Activated T-cell treated with anti-CD3 and anti-CD28 coated beads, Interleukin-2, amount 50 U/mL, for 72 hours (primary cell): ENCODE measurements at regions not wholly inside any gene's neighbourhood (a gene's known extent, or its start where the extent isn't known, plus 50 kb on each side); places are given as distances from the start of the nearest gene placed in this dataset.

Experiments used
- ATAC-seq, 2 donors: fragments of 150-1000 bp; cut with Tn5 transposase; replicated peaks in 1 of 2; 2 replicates each; pipeline ENCODE4 v1.10.0; 2021; ENCODE audit warnings: moderate library complexity in 2 of 2, mild to moderate bottlenecking in 1 of 2
- DNase-seq, 2 donors: peaks; one replicate each; pipeline ENCODE4 v3.0.0; 2021 to 2022; ENCODE audit warnings: mixed read lengths in 1 of 2
- H3K27ac Mint-ChIP-seq: one replicate; pipeline ENCODE4 v1.8.0; 2022; ENCODE audit warnings: mild to moderate bottlenecking, moderate library complexity, mixed read lengths
- H3K27me3 Mint-ChIP-seq: one replicate; pipeline ENCODE4 v1.8.0; 2022; ENCODE audit warnings: low read depth, mixed read lengths
- H3K36me3 Mint-ChIP-seq, 2 donors: one replicate each; pipeline ENCODE4 v1.8.0; 2022; ENCODE audit warnings: mixed read lengths in 2 of 2, mild to moderate bottlenecking in 1 of 2; ENCODE audit not compliant: insufficient read depth in 2 of 2
- H3K4me1 Mint-ChIP-seq: one replicate; pipeline ENCODE4 v1.8.0; 2022; ENCODE audit warnings: low read depth, mixed read lengths
- H3K4me3 Mint-ChIP-seq, 2 donors: one replicate each; pipeline ENCODE4 v1.8.0; 2022; ENCODE audit warnings: mild to moderate bottlenecking in 2 of 2, mixed read lengths in 2 of 2, moderate library complexity in 2 of 2
- H3K9me3 Mint-ChIP-seq, 2 donors: one replicate each; pipeline ENCODE4 v1.8.0; 2022; ENCODE audit warnings: mixed read lengths in 2 of 2

DNA sequence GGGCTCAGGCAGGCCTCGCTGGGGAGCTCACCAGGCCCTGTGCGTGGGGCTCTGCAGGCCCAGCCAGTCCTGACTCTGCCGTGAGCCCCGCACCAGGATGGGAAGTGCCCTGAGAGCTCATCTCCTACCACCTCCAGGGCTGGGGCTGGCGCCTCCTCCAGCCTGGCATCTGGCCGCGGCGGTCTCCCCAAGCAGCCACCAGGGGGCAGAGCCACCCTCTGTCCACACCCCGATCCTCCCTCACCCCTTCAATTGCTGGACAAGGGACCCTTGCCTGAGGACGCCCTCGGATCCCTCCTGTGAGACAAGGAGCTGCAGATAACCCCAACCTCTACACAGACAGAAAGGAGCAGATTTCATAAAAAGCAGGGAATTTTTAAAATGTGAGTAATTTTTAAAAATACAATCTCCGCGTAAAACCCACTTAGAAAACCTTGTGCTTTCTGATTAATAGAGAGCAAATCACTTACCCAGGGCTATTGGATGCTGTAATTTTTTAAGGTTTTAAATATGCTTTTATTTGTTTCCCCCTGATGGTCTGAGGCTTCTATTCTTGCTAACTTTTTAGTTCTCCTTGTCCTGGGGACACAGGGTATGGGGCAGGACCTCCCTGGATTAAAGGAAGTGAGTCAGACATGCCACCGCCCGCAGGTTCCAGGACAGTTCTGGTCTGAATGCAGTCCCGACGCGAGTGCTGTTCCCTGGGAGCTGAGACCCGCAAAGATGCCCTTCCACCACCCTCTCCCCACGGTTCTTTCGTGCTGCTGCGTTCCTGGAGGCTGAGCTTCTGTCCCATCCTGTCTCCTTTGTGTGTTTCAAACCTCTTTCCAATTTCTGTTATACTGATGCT is 52.3 kb upstream of the CHRNA7 start:
- no peak overlapping the region for H3K27ac Mint-ChIP-seq
- H3K4me1 Mint-ChIP-seq: peaks cover 17% of the 10 kb centered on the region
- ATAC-seq (peak; percentile 69 to 78), DNase-seq (peak; percentile 62 to 70)
- H3K4me3 Mint-ChIP-seq: no peak overlapping the region
- no peaks in the 10 kb centered on the region for H3K9me3 Mint-ChIP-seq
- H3K27me3 Mint-ChIP-seq: peaks cover 40% of the 10 kb centered on the region
- no peaks in the 10 kb centered on the region for H3K36me3 Mint-ChIP-seq
